Vagina (tissue), 2 donors: ENCODE measurements at regions not wholly inside any gene's neighbourhood (a gene's known extent, or its start where the extent isn't known, plus 50 kb on each side); places are given as distances from the start of the nearest gene placed in this dataset.

Experiments used
- DNase-seq, 2 donors: peaks; one replicate each; pipeline ENCODE4 v3.0.0-alpha.2; 2017; ENCODE audit errors: extremely low spot score in 2 of 2
- H3K27ac ChIP-seq: fragments of 200-600 bp; sonication (generic); one replicate; pipeline ENCODE4 v1.5.1; 2019
- H3K27me3 ChIP-seq: fragments of 200-600 bp; sonication (generic); one replicate; pipeline ENCODE4 v1.5.1; 2019
- H3K36me3 ChIP-seq, 2 donors: fragments of 200-600 bp; sonication (generic); one replicate each; pipeline ENCODE4 v1.5.1; 2017 to 2019
- H3K4me1 ChIP-seq: fragments of 200-600 bp; sonication (generic); one replicate; pipeline ENCODE4 v1.5.1; 2019
- H3K4me3 ChIP-seq, 2 donors: fragments of 200-600 bp; sonication (generic); 1 replicate in 1 of 2; 2 replicates in 1 of 2; pipeline ENCODE4 v1.5.1; 2016 to 2019
- H3K9me3 ChIP-seq: fragments of 200-600 bp; sonication (generic); one replicate; pipeline ENCODE4 v1.5.1; 2019
- POLR2A ChIP-seq, 2 donors: fragments of 450-650 bp; IDR thresholded peaks; one replicate each; pipeline ENCODE4 v1.6.1; 2017; ENCODE audit warnings: antibody characterized with exemption in 2 of 2, mild to moderate bottlenecking in 2 of 2, moderate library complexity in 2 of 2
- POLR2AphosphoS5 ChIP-seq, 2 donors: sonication (generic); formaldehyde crosslinking; IDR thresholded peaks; one replicate each; pipeline ENCODE4 v1.9.0; 2017; ENCODE audit warnings: antibody characterized with exemption in 2 of 2, mild to moderate bottlenecking in 2 of 2, low read depth in 1 of 2; ENCODE audit not compliant: insufficient read depth in 1 of 2
- intact Hi-C: fragments of 100-400 bp; cut with DNase I; formaldehyde crosslinking; loops from one replicate; pipeline ENCODE4 v1.15.1; 2023
- TF ChIP-seq, protein P1 (sequence below), 3 experiments: fragments of 450-650 bp in 2 of 3; fragments of 200-600 bp in 1 of 3; sonication (generic) in 1 of 3; IDR thresholded peaks; one replicate each; pipeline ENCODE4 v1.5.1; 2017 to 2019; ENCODE audit warnings: antibody characterized with exemption in 3 of 3, mild to moderate bottlenecking in 2 of 3, moderate library complexity in 2 of 3

DNA sequence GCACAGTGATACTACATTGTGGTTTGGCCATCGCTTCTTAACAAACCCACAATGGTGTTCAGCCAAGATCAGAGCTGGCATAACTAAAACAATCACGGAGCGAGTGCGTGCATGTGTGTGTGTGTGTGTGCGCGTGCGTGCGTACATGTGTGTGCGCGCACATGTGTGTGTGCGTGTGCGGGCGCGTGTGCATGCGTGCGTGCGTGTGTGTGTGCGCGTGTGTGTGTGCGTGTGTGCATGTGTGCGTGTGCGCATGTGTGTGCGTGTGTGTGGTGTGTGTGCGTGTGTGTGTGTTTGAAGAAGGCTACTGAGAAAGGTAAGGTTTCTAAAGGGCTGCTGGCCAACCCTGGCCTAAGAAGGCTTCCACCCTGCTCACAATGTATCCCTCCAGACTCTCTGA lies 582.4 kb downstream of the CMPK2 start:
- H3K9me3 ChIP-seq = no peaks in the 10 kb centered on the region
- H3K36me3 ChIP-seq = no peaks in the 10 kb centered on the region
- no peaks in the 10 kb centered on the region for H3K27me3 ChIP-seq
- intact Hi-C loops = no loop called here
- no peak overlapping the region for H3K4me3 ChIP-seq
- TF ChIP-seq POLR2AphosphoS5 (IDR thresholded peaks at IDR 0.05; ENCODE audit: insufficient read depth in 1 of 2, low read depth in 1 of 2) = no peak
- TF ChIP-seq, protein P1, sequence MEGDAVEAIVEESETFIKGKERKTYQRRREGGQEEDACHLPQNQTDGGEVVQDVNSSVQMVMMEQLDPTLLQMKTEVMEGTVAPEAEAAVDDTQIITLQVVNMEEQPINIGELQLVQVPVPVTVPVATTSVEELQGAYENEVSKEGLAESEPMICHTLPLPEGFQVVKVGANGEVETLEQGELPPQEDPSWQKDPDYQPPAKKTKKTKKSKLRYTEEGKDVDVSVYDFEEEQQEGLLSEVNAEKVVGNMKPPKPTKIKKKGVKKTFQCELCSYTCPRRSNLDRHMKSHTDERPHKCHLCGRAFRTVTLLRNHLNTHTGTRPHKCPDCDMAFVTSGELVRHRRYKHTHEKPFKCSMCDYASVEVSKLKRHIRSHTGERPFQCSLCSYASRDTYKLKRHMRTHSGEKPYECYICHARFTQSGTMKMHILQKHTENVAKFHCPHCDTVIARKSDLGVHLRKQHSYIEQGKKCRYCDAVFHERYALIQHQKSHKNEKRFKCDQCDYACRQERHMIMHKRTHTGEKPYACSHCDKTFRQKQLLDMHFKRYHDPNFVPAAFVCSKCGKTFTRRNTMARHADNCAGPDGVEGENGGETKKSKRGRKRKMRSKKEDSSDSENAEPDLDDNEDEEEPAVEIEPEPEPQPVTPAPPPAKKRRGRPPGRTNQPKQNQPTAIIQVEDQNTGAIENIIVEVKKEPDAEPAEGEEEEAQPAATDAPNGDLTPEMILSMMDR (IDR thresholded peaks at IDR 0.05) = no peak
- no peak for TF ChIP-seq POLR2A (IDR thresholded peaks at IDR 0.05)
- H3K27ac ChIP-seq = no peak overlapping the region
- DNase-seq = no peak
- H3K4me1 ChIP-seq = no peaks in the 10 kb centered on the region

GRCh38 chr2:6287406-6287805 lies 578.3 kb downstream of the CMPK2 start:
- Histone ChIP-seq H3K4me1 (no peaks in the 10 kb centered on the region), H3K4me3 (no peak overlapping the region), H3K27me3 (no peaks in the 10 kb centered on the region), H3K36me3 (no peaks in the 10 kb centered on the region), H3K27ac (no peak overlapping the region), H3K9me3 (no peaks in the 10 kb centered on the region)
- TF ChIP-seq, protein P1 (IDR thresholded peaks at IDR 0.05) = no peak
- TF ChIP-seq POLR2AphosphoS5 (IDR thresholded peaks at IDR 0.05; ENCODE audit: insufficient read depth in 1 of 2, low read depth in 1 of 2) = no peak
- no peak for TF ChIP-seq POLR2A (IDR thresholded peaks at IDR 0.05)
- DNase-seq = no peak
- intact Hi-C loops = no loop called here

GRCh38 chr2:6288791-6289190 lies 576.9 kb downstream of the CMPK2 start:
- no peaks in the 10 kb centered on the region for H3K9me3 ChIP-seq
- H3K4me1 ChIP-seq = no peaks in the 10 kb centered on the region
- intact Hi-C loops = no loop called here

GRCh38 chr2:6290217-6291015 lies 575.3 kb downstream of the CMPK2 start:
- DNase-seq = no peak
- intact Hi-C loops = no loop called here
- no peaks in the 10 kb centered on the region for H3K27me3 ChIP-seq

More at GRCh38 chr2:6288791-6289190, 576.9 kb downstream of the CMPK2 start:
- H3K27me3 ChIP-seq = no peaks in the 10 kb centered on the region
- DNase-seq = no peak
- H3K4me3 ChIP-seq = no peak overlapping the region
- H3K27ac ChIP-seq = no peak overlapping the region
- H3K36me3 ChIP-seq = no peaks in the 10 kb centered on the region
- TF ChIP-seq POLR2AphosphoS5 (IDR thresholded peaks at IDR 0.05; ENCODE audit: insufficient read depth in 1 of 2, low read depth in 1 of 2) = no peak
- TF ChIP-seq, protein P1 (IDR thresholded peaks at IDR 0.05) = no peak
- TF ChIP-seq POLR2A (IDR thresholded peaks at IDR 0.05) = no peak

More at GRCh38 chr2:6290217-6291015, 575.3 kb downstream of the CMPK2 start:
- H3K4me3 ChIP-seq = no peak overlapping the region
- no peak for TF ChIP-seq POLR2A (IDR thresholded peaks at IDR 0.05)
- TF ChIP-seq, protein P1 (IDR thresholded peaks at IDR 0.05) = no peak
- TF ChIP-seq POLR2AphosphoS5 (IDR thresholded peaks at IDR 0.05; ENCODE audit: insufficient read depth in 1 of 2, low read depth in 1 of 2) = no peak
- H3K27ac ChIP-seq = no peak overlapping the region
- no peaks in the 10 kb centered on the region for H3K36me3 ChIP-seq
- H3K9me3 ChIP-seq = no peaks in the 10 kb centered on the region
- no peaks in the 10 kb centered on the region for H3K4me1 ChIP-seq
